ENCODE measurements at regions not wholly inside any gene's neighbourhood (a gene's known extent, or its start where the extent isn't known, plus 50 kb on each side); places are given as distances from the start of the nearest gene placed in this dataset.
"Not testable (repeated sequence)": the region's sequence is repeated elsewhere in the genome, so short reads cannot be mapped to it uniquely, and the experiment has no call there.

DNA sequence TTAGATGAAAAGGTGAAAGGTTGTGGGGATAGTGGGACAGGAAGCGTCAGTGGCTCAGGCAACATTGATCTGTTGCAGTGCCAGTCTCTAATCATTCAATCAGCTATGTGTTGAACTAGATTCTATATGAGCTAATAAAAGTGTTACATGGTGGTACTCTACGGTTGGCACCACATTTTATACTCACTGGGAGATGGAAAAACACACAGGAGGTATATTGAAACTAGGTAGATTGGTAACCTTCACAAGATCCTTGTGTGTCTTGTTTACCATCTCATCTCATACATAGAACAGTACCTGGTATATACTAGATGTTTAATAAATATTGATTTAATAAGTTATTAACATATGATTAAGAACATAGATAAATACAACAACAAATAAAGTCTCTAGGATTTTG is 152.7 kb downstream of the NAA11 start:
- Histone ChIP-seq H3K9me3 (no peaks in the 10 kb centered on the region), H3K27ac (no peak overlapping the region), H3K27me3 (ENCODE audit: low read depth) (no peaks in the 10 kb centered on the region), H3K4me3 (no peak overlapping the region), H3K36me3 (no peaks in the 10 kb centered on the region), H3K4me1 (no peaks in the 10 kb centered on the region)
- intact Hi-C loops (cut with DNase I) = no loop called here
- DNase-seq (no peak), ATAC-seq (no peak)
- TF ChIP-seq, protein P1, sequence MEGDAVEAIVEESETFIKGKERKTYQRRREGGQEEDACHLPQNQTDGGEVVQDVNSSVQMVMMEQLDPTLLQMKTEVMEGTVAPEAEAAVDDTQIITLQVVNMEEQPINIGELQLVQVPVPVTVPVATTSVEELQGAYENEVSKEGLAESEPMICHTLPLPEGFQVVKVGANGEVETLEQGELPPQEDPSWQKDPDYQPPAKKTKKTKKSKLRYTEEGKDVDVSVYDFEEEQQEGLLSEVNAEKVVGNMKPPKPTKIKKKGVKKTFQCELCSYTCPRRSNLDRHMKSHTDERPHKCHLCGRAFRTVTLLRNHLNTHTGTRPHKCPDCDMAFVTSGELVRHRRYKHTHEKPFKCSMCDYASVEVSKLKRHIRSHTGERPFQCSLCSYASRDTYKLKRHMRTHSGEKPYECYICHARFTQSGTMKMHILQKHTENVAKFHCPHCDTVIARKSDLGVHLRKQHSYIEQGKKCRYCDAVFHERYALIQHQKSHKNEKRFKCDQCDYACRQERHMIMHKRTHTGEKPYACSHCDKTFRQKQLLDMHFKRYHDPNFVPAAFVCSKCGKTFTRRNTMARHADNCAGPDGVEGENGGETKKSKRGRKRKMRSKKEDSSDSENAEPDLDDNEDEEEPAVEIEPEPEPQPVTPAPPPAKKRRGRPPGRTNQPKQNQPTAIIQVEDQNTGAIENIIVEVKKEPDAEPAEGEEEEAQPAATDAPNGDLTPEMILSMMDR (IDR thresholded peaks at IDR 0.05) = no peak

DNA sequence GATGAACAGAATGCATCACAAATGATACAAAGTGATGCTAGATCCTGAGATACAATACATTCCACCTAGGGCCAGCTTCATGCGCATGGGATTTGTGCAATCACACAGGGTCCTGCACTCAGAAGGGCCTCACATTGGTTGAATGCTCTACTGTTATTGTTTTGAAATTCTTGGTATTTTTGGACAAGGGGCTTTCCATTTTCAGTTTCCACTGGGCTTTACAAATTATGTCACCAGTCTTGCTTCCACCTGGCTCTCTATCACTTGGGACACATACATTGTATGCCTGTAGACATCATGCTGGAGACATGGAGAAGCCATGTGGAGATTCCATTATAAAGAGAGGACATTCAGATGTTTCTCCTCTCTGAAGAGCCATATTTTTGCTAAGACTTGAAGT is 155.8 kb downstream of the NAA11 start:
- DNase-seq (no peak), ATAC-seq (no peak)
- no peaks in the 10 kb centered on the region for H3K4me1 ChIP-seq
- H3K36me3 ChIP-seq = no peaks in the 10 kb centered on the region
- H3K4me3 ChIP-seq = no peak overlapping the region
- no peaks in the 10 kb centered on the region for H3K27me3 ChIP-seq (ENCODE audit: low read depth)
- intact Hi-C loops (cut with DNase I) = no loop called here
- TF ChIP-seq, protein P1 (IDR thresholded peaks at IDR 0.05) = no peak
- H3K27ac ChIP-seq = no peak overlapping the region
- H3K9me3 ChIP-seq = no peaks in the 10 kb centered on the region

DNA sequence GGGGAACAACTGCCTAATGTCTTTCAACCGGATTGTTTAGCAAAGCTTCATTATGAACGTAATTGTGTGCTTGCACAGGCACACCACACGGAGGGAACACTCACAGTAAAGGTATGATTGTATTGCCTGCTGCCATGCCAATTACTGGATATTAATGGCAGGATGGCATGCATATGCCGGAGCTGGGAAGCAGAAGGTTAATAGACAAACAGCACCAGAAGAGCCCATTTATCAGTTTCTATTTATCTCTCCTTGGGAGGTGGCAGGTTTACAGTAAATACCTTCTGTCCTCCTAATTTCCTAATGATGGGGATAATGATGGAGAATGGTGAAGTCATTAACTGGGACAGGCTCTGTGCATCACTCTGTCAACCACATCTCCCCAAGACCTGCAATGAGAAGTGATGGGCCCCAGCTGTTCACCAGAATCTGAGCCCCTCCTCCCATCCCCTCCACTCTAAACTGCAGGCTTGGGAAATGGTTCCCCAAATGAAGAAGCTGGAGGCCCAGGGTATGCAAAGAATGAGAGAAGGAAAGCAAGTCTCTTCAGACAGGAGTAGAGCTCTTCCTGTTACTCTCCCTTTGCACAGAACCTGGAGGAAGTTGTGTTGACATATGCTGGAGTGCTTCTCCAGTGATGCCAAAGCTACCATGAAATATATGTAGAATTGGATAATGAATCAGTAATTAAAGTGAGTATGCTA is 160.8 kb downstream of the NAA11 start:
- Histone ChIP-seq H3K9me3 (no peaks in the 10 kb centered on the region), H3K27ac (no peak overlapping the region), H3K4me1 (no peaks in the 10 kb centered on the region), H3K4me3 (no peak overlapping the region), H3K27me3 (ENCODE audit: low read depth) (no peaks in the 10 kb centered on the region), H3K36me3 (no peaks in the 10 kb centered on the region)
- DNase-seq (no peak), ATAC-seq (no peak)
- intact Hi-C loops (cut with DNase I) = no loop called here
- TF ChIP-seq, protein P1 (IDR thresholded peaks at IDR 0.05) = no peak

DNA sequence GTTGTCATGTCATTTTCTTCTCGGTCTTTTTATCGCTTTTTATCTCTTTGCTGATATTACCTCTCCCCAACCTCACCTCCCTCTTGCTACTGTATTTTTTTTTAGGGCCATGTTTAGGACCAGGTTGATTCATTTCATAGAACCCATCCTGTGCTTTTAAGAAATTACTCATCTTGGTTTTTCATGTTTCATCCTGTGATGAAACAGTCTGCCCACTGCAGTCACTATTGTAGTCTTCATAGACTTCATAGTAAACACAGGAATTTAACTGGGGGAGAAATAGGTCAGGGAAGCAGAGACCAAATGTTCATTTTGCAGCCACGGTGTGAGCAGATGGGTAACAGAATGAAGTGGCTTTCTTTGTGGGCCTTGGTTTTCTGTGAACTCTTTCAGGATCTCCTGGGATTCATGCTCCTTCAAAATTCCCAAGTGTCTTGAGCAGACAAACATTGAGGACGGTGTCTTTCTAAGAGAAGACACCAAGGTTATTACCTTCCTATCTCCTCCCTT is 161.8 kb downstream of the NAA11 start:
- H3K9me3 ChIP-seq = no peaks in the 10 kb centered on the region
- DNase-seq (no peak), ATAC-seq (no peak)
- no peak overlapping the region for H3K4me3 ChIP-seq
- H3K4me1 ChIP-seq = no peaks in the 10 kb centered on the region
- no peaks in the 10 kb centered on the region for H3K36me3 ChIP-seq
- intact Hi-C loops (cut with DNase I) = no loop called here
- no peaks in the 10 kb centered on the region for H3K27me3 ChIP-seq (ENCODE audit: low read depth)
- no peak overlapping the region for H3K27ac ChIP-seq
- TF ChIP-seq, protein P1 (IDR thresholded peaks at IDR 0.05) = no peak

DNA sequence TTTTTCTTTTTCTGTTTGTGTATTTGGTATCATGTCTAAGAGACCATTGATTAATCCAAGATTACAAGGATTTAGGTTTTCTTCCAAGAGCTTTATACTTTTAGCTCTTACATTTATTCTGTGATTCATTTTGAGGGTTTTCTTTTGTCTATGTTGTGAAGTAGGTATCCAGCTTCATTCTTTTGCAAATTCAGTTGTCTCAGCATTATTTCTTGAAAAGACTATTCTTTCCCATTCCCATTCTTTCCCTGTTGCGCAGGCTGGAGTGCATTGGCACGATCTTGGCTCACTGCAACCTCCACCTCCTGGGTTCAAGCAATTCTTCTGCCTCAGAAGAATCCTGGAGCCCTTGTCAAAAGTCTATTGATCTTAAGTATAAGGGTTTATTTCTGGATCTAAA is 164.9 kb downstream of the NAA11 start:
- no peaks in the 10 kb centered on the region for H3K9me3 ChIP-seq
- H3K36me3 ChIP-seq = no peaks in the 10 kb centered on the region
- intact Hi-C loops (cut with DNase I) = no loop called here
- TF ChIP-seq, protein P1 (IDR thresholded peaks at IDR 0.05) = no peak
- no peak for ATAC-seq
- H3K27ac ChIP-seq = no peak overlapping the region
- H3K4me1 ChIP-seq = no peaks in the 10 kb centered on the region
- no peak for DNase-seq
- H3K4me3 ChIP-seq = no peak overlapping the region
- no peaks in the 10 kb centered on the region for H3K27me3 ChIP-seq (ENCODE audit: low read depth)

DNA sequence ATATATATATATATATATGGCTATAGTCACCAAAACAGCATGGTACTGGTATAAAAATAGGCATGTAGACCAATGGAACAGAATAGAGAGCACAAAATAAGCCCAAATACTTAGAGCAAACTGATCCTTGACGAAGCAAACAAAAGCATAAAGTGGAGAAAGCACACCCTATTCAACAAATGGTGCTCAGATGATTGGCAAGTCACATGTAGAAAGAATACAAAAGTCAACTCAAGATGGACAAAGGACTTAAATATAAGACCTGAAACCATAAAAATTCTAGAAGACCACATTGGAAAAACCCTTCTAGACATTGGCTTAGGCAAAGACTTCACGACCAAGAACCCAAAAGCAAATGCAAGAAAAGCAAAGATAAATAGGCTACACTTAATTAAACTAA is 167.2 kb downstream of the NAA11 start:
- H3K27ac ChIP-seq; H3K4me3 ChIP-seq; DNase-seq; H3K36me3 ChIP-seq; H3K27me3 ChIP-seq (ENCODE audit: low read depth); H3K4me1 ChIP-seq; intact Hi-C loops (cut with DNase I); H3K9me3 ChIP-seq; ATAC-seq: not testable (repeated sequence)

Measured in lower lobe of right lung (tissue), 2 donors.